SK-N-SH (cell line): ENCODE measurements at regions not wholly inside any gene's neighbourhood (a gene's known extent, or its start where the extent isn't known, plus 50 kb on each side); places are given as distances from the start of the nearest gene placed in this dataset.

Experiments
- CTCF ChIA-PET: fragments of 300-600, 350-600 bp; formaldehyde crosslinking; extraction: SDS; loops from one replicate; lab custom pipeline; 2021; lab: Yijun Ruan, JAX
- POLR2A ChIA-PET: fragments of 350-600 bp; sonication (Branson Sonifier 250); formaldehyde crosslinking; extraction: SDS; loops from one replicate; lab custom pipeline; 2020; ENCODE audit warnings: antibody characterized with exemption, inconsistent platforms; lab: Yijun Ruan, JAX
- DNase-seq: peaks from one replicate; pipeline ENCODE4 v3.0.0; 2012
- H2AFZ ChIP-seq: fragments of 200-600 bp; sonication (generic); 2 replicates; pipeline ENCODE4 v1.8.1; 2016; ENCODE audit warnings: antibody characterized with exemption, mild to moderate bottlenecking, low read depth
- H3F3A ChIP-seq: fragments of 200-600 bp; sonication (generic); replicated peaks from 2 replicates; pipeline ENCODE3; 2016; ENCODE audit warnings: antibody characterized with exemption, mild to moderate bottlenecking; ENCODE audit not compliant: insufficient read depth
- H3K27ac ChIP-seq, 2 experiments: fragments of 200-500 bp in 1 of 2; fragments of 200-600 bp in 1 of 2; sonication (Bioruptor generic) in 1 of 2; sonication (generic), shearing (Covaris generic) in 1 of 2; 2 replicates each; pipeline versions ENCODE4 v1.5.1 to v1.6.1; 2014 to 2016; ENCODE audit warnings: low read depth in 2 of 2, inconsistent platforms in 1 of 2, low read length in 1 of 2, mild to moderate bottlenecking in 1 of 2, mixed read lengths in 1 of 2
- H3K27me3 ChIP-seq: fragments of 200-600 bp; sonication (generic), shearing (Covaris generic); 2 replicates; pipeline ENCODE4 v1.6.1; 2016; ENCODE audit warnings: mixed run types; ENCODE audit not compliant: insufficient read depth
- H3K36me3 ChIP-seq, 2 experiments: fragments of 200-500 bp in 1 of 2; fragments of 200-600 bp in 1 of 2; sonication (Bioruptor generic) in 1 of 2; sonication (generic) in 1 of 2; replicated peaks in 1 of 2; 2 replicates each; pipeline versions ENCODE3 to v1.5.1; 2014 to 2016; ENCODE audit warnings: low read length in 1 of 2, mild to moderate bottlenecking in 1 of 2; ENCODE audit not compliant: insufficient read depth in 2 of 2, control insufficient read depth in 1 of 2
- H3K4me1 ChIP-seq, 2 experiments: fragments of 200-500 bp in 1 of 2; fragments of 200-600 bp in 1 of 2; sonication (Bioruptor generic) in 1 of 2; sonication (generic), shearing (Covaris generic) in 1 of 2; 2 replicates each; pipeline versions ENCODE4 v1.5.1 to v1.6.1; 2014 to 2016; ENCODE audit warnings: low read depth in 1 of 2, low read length in 1 of 2, mixed run types in 1 of 2; ENCODE audit not compliant: insufficient read depth in 2 of 2, control insufficient read depth in 1 of 2
- H3K4me2 ChIP-seq: fragments of 200-600 bp; sonication (generic), shearing (Covaris generic); 2 replicates; pipeline ENCODE4 v1.6.1; 2017; ENCODE audit warnings: mixed run types
- H3K4me3 ChIP-seq, 2 experiments: fragments of 200-500 bp in 1 of 2; fragments of 200-600 bp in 1 of 2; sonication (Bioruptor generic) in 1 of 2; sonication (generic), shearing (Covaris generic) in 1 of 2; 2 replicates each; pipeline versions ENCODE4 v1.5.1 to v1.8.1; 2014 to 2016; ENCODE audit warnings: low read depth in 2 of 2, inconsistent platforms in 1 of 2, low read length in 1 of 2, mild to moderate bottlenecking in 1 of 2, mixed read lengths in 1 of 2, moderate library complexity in 1 of 2
- H3K79me2 ChIP-seq: fragments of 200-600 bp; sonication (generic); 2 replicates; pipeline ENCODE4 v1.8.1; 2017; ENCODE audit warnings: mild to moderate bottlenecking; ENCODE audit not compliant: insufficient read depth
- H3K9ac ChIP-seq: fragments of 200-600 bp; sonication (generic); 2 replicates; pipeline ENCODE4 v1.6.1; 2017; ENCODE audit warnings: mixed run types
- H3K9me2 ChIP-seq: fragments of 200-600 bp; sonication (generic); 2 replicates; pipeline ENCODE4 v1.6.1; 2017; ENCODE audit warnings: mixed run types
- H3K9me3 ChIP-seq: fragments of 200-600 bp; sonication (generic); 2 replicates; pipeline ENCODE4 v1.6.1; 2017; ENCODE audit warnings: mixed run types, mild to moderate bottlenecking, moderate library complexity
- H4K20me1 ChIP-seq: fragments of 200-600 bp; sonication (generic); 2 replicates; pipeline ENCODE4 v1.6.1; 2017; ENCODE audit warnings: mild to moderate bottlenecking, mixed run types; ENCODE audit not compliant: insufficient read depth
- EP300 ChIP-seq, 2 experiments: IDR thresholded peaks; 2 replicates each; pipeline versions ENCODE4 v1.4.0 to v1.6.1; 2012; ENCODE audit warnings: borderline replicate concordance in 1 of 2, low read depth in 1 of 2, low read length in 1 of 2
- EZH2phosphoT487 ChIP-seq: fragments of 200-600 bp; sonication (generic); IDR thresholded peaks from 2 replicates; pipeline ENCODE4 v1.6.1; 2017; ENCODE audit warnings: low read depth, mixed run types, mild to moderate bottlenecking, antibody characterized with exemption, moderate library complexity, borderline replicate concordance
- MXI1 ChIP-seq: IDR thresholded peaks from 2 replicates; pipeline ENCODE4 v1.6.1; 2012; ENCODE audit warnings: mild to moderate bottlenecking, low read depth, low read length, improper control_type of control experiment
- NFIC ChIP-seq: IDR thresholded peaks from 2 replicates; pipeline ENCODE4 v1.4.0; 2012; ENCODE audit warnings: borderline replicate concordance
- NRF1 ChIP-seq: IDR thresholded peaks from 2 replicates; pipeline ENCODE4 v1.6.1; 2012; ENCODE audit warnings: low read depth, mild to moderate bottlenecking, low read length
- SIN3A ChIP-seq: IDR thresholded peaks from 2 replicates; pipeline ENCODE4 v1.6.1; 2012; ENCODE audit warnings: low read depth, mild to moderate bottlenecking, low read length, moderate library complexity, borderline replicate concordance
- TCF12 ChIP-seq: IDR thresholded peaks from 2 replicates; pipeline ENCODE4 v1.4.0; 2012
- TEAD4 ChIP-seq: IDR thresholded peaks from 2 replicates; pipeline ENCODE4 v1.4.0; 2012; ENCODE audit warnings: mild to moderate bottlenecking, borderline replicate concordance; ENCODE audit not compliant: insufficient read depth
- YY1 ChIP-seq: IDR thresholded peaks from 2 replicates; pipeline ENCODE4 v1.4.0; 2012; ENCODE audit warnings: low read depth, mild to moderate bottlenecking
- WGBS: methylation state at CpG from one replicate; pipeline ENCODE4 v1.1.6; 2017; ENCODE audit warnings: low lambda C conversion rate; 5-methylcytosine and 5-hydroxymethylcytosine counted together

DNA sequence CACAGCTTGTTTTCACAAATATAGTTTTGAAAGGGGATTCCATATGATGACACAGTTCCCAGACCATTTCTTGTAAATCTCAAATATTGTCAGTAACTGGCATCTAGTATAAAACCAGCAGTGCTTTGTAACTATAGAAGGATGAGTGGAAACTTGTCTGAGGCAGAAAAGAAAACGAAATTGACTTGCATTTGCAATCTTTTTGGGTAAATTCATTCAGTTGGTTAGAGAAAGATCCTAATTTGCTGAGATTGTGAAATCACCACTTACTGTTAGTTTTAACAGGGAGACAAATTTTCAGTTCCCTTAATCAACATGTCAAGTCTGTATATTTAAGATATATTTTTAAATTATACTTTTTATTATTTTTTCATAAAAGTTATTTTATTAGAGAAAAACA lies 71.5 kb upstream of the VEGFC start (continued):
- TF ChIP-seq NRF1: no peak
- TF ChIP-seq MXI1: no peak

GRCh38 chr4:176868676-176869075 lies 76.0 kb upstream of the VEGFC start:
- CTCF ChIA-PET: no interaction called here
- POLR2A ChIA-PET: no interaction called here
- Histone ChIP-seq H3K79me2 (no peaks in the 10 kb centered on the region), H3F3A (peaks cover 26% of the 10 kb centered on the region), H3K9ac (no peak overlapping the region), H4K20me1 (no peaks in the 10 kb centered on the region), H2AFZ (peak overlapping the region; percentile 49; the same call in 1 of the 2 replicates), H3K36me3 (no peaks in the 10 kb centered on the region), H3K27me3 (no peaks in the 10 kb centered on the region), H3K4me3 (no peak overlapping the region), H3K9me3 (peaks cover 6% of the 10 kb centered on the region; the same call in 1 of the 2 replicates), H3K9me2 (no peaks in the 10 kb centered on the region), H3K4me1 (0 out of 4 replicates have a peak, but pooled peaks cover 0 to 4% of the 10 kb centered on the region in 2 experiments), H3K27ac (no peak overlapping the region), H3K4me2 (no peak overlapping the region)
- 31% methylated on average over 2 of the region's 2 CpGs for WGBS
- TF ChIP-seq SIN3A (no peak), EP300 (IDR thresholded peaks at IDR 0.05; ENCODE audit: borderline replicate concordance in 1 of 2, low read depth in 1 of 2, low read length in 1 of 2) (no peak), EZH2phosphoT487 (no peak), YY1 (no peak), TEAD4 (no peak), TCF12 (no peak)
- no peak for DNase-seq

DNA sequence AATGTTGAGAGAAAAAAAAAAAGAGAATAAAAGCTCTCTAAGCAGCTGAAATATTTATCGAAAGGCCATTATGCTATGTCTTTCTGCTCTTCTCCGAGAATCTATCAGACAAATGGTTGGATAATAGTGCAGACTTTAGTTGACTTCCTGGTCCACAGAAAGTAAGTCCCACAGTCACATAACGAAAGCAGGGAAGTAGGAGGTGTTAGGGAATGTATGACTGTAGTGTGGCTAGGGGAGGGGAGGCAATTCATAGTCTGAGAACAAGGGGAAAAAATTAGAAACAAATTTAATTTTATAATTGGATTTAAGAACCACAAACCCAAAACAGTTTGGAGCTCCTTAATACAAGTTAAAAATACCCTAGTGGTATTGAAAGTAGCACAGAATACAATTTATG lies 79.7 kb upstream of the VEGFC start:
- POLR2A ChIA-PET: no interaction called here
- H3K36me3 ChIP-seq: no peaks in the 10 kb centered on the region
- WGBS: 27% methylated on average over 3 of the region's 3 CpGs
- TF ChIP-seq EP300 (IDR thresholded peaks at IDR 0.05; ENCODE audit: borderline replicate concordance in 1 of 2, low read depth in 1 of 2, low read length in 1 of 2) (0 out of 4 replicates have a peak, but pooled peaks of 1 of the 2 experiments have one; percentile 13), NFIC (no peak; the same call in 1 of the 2 replicates)
- TF ChIP-seq, all 33 proteins: peak for 1
- no peak for DNase-seq
- Histone ChIP-seq H3F3A (peaks cover 19% of the 10 kb centered on the region), H3K4me3 (0 out of 4 replicates have a peak overlapping the region, but pooled peaks of 1 of the 2 experiments have one; percentile 15), H3K4me1 (peaks cover 0 to 4% of the 10 kb centered on the region in 2 experiments; a peak in 1 of 4 replicates), H3K79me2 (no peaks in the 10 kb centered on the region), H3K4me2 (peak overlapping the region; percentile 34; the same call in 1 of the 2 replicates), H3K9ac (peak overlapping the region; percentile 41; the same call in 1 of the 2 replicates), H3K27me3 (no peaks in the 10 kb centered on the region), H3K9me3 (peaks cover 6% of the 10 kb centered on the region; the same call in 1 of the 2 replicates), H2AFZ (peak overlapping the region; percentile 91), H3K27ac (peak overlapping the region; percentile 6 to 57; a peak in 3 of 4 replicates), H4K20me1 (no peaks in the 10 kb centered on the region), H3K9me2 (no peaks in the 10 kb centered on the region)
- CTCF ChIA-PET: interaction anchor here (1.7 kb wide), 1 partner anchor 175 kb away, joined by 3 read pairs; no protein-coding TSS in a partner anchor
